Embryonic facial prominence (tissue), 1 donor: ENCODE measurements at regions not wholly inside any gene's neighbourhood (a gene's known extent, or its start where the extent isn't known, plus 50 kb on each side); places are given as distances from the start of the nearest gene placed in this dataset.

Experiments
- DNase-seq: peaks from one replicate; pipeline ENCODE4 v3.0.0-alpha.2; 2016; ENCODE audit errors: extremely low spot score

DNA sequence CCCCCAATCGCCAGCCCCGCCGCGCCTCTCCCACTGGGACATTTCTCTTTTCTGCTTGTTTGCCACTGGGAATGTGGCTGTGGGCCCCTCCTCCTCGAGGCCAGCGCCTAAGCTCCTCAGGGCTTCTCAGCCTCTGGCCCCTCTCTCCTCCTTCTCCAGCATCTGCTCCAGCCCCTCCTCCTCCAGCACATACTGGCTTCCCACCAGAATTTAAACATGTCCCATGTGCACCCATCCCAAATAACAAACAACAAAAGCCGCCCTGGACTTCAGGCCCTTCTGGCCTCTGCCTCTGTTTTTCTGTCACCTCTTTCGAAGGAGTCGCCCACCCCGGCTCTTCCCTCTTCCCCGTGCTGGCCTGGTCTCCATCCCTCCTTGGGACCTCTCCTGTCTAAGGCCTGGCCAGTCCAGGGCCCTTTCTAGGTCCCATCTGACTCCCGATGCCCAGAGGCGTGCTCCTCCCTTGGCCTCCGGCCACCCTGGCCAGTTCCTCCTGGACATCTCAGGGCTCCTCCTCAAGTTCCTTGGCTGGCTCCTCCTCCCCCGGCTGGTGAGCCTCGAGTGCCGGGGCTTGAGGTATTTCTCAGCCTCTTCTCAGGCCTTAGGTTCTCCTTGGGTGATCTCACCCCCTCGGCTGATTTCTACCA lies 94.6 kb upstream of the SLC6A6 start:
- no peak for DNase-seq

DNA sequence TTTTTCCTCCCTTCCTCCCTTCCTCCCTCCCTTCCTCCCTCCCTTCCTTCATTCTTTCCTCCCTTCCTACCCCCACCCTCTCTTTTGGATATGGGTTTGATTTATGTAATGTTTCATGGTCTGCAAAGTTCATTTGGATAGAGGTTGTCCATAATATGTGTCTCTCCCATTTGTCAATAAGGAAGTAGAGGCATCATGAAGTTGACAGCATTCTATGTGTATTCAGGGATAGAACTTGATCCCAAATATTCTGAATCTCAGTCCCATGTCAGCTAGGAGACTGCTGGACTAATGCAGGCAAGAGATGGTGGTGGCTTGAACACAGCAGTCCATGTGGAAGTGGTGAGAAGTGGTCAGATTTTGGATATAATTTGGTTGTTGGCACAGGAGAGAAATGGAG lies 90.7 kb upstream of the SLC6A6 start:
- DNase-seq = no peak

DNA sequence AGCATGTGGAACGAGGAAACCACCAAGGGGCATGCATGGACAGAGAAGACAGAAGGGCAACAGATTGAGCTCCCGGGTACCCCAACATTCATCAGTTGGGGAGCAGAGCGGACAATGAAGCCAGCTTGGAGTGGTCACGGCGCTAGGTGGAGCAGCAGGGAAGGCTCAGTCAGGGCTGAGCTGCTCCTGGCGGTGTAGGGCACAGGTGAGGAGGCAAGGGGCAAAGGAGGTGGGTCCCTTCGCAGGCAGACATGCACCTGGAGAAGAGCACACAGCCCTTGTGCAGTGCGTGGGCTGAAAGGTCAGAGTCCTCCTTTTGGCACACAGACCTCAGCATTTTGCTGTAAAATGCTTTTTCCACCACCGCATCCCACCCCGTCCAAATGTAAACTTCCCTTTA lies 90.0 kb upstream of the SLC6A6 start:
- DNase-seq = no peak

DNA sequence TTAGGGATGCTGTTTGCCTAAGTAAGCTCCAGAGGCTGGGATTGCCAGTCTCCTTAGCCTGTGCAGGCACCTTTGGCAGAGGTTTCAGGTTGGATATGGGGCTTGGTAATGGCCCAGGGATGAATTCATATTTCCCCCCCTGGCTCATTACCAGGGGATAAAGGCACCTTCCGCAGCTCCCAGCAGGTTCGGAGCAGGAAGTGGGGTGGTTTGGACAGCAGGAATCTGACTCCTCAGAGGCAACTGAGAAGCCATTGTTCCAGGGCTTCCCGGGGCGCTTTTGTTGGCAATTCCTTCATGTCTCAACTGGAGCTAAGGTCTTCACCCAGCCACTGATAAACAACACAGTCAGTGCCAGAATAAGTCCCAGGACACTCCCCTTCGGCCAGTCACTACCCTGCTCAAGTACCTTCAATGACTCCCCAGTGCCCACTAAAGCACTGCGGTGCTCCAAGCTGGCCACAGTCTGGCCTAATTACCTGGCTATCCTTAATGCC lies 85.3 kb upstream of the SLC6A6 start:
- no peak for DNase-seq

DNA sequence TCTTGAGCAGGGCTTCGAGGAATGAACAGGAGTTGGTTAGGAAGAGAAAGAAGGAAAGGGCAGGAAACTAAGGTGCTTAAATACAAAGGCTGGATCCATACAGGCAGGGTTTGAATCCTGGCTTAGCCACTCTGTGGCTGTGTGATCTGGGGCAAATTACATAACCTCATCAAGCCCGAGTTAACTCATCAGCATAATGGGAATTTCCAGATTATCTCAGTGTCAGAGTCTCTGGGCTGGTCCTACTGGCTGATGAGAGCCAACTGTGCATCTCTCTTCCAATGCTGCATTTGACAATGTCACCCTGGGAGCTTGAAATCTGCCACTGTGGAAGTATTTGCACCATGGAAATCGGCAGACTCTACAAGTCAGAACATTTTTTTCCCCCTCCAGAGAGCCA lies 83.8 kb upstream of the SLC6A6 start:
- DNase-seq = no peak

DNA sequence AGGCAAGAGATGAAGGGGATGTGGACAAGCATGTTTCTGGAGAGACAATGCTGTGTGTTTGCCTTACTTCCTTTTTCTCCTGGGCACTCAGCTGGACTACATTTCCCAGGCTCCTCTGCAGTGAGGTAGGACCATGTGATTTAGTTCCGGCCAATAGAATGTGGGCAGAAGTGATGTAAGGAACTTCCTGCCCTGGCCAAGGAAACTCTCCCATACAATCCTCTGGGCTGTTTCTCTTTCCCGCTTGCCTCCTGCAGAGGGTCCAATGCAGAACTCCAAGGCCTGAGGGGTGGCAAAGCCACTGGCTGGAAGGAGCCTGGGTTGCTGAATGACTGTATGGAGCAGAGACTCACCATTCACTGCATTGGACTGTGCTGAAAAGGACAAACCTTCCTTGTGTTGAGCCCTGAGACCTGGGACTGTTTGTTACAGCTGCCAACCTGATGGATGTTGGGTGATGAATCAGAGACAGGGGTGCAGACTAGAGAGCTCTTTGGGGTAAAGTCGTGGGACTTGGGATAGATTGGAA lies 82.7 kb upstream of the SLC6A6 start:
- DNase-seq = no peak

DNA sequence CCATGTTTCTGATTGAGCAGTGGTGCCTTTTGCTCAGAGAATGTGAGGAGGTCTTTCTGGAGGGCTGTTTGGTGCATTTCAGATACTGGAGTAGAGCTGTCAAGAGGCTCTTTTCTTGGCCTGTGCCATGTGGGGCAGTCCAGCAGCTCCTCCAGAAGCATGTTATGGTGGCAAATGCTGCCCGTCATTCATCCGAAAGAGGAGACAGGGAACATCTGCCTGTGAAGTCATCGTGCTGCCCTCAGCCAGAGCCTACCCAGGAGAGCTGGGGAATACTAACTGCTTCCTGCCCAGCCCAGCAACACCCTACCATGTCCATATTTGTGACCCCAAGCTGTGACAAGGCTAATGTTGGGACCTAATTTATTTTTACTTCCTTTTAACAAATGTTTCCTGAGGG lies 82.2 kb upstream of the SLC6A6 start:
- DNase-seq = no peak

DNA sequence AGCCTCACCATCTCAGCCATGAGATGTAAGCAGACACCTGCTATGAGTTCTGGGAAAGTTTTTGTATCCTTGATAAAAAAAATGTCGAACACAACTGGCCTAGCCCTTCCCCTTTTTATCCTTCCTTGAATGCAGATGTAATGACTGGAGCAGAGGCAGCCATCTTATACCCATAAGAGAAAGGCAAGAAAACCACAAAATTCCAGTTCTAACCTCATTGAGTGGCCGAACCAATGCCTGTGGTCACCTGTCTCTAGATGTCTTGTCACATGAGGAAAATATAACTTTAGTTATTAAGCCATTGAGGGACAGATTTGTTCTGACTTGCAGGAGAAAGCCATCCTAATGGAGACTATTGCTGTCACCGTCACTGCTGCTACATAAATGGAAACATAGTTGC lies 80.4 kb upstream of the SLC6A6 start:
- no peak for DNase-seq

DNA sequence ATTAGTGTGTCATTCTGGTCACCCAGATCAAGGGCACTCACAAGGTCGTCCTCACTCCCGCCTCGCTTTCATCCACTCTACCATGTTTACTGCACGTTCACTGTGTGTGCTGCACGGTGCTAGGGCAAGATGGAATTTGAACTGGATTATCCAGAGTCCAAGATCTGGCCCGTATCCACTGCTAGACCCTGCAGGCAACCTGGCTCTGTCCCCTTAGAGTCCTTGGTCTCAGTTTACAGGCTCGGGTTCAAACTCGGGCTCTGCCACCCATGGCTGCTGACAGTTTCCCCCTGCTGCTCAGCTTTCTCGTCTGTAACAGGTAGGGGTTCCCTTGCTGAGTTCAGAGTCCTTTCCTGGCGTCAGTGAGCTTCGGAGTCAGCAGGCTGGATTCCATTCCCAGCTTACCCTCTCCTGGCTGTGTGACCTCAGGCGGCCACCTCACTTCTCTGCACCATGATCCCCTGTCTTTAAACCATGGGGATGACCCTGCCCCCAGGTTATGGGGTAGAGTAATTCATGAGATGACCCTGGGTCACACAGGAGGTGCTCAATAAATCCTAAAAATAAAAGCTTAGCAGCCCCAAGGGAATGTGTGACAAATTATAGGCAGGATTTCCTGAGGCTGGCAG lies 79.6 kb upstream of the SLC6A6 start:
- DNase-seq = no peak

DNA sequence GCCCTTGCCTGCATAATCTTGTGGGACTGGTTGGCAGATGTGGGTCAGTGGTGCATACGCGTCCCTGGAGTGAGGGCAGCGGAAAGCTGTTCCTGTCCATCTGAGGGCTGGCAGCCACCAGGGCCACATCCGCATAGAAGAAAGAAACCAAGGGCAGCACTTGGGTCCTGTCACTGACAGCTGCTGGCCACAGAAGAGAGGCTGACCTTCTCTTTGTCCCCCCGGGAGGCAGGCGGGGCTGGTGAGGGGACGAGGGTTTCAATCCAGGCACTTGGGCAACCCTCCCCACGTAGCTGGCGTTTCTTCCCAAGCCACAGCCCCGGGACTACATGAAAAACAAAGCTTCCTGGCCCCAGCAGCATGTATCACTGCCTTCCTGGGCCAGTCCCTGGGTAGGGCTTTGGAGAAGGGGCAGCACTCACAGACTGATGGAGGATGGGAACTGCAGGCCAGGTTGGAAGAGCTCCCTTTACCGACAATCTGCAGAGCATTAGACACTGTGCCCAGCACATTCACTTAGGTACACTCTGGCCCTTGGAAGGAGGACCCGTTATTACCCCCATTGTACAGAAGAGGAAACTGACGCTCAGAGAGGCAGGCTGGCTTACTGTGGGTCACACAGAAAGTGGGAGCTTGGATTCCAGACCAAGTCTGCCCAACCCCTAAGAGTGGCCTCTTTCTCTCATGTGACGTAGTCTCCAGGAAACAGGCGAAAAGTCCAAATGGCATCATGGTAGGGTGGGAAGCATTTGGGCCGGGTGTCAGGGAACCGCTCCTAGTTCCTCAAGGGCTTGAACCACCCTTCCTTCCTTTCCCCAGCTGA lies 78.8 kb upstream of the SLC6A6 start:
- DNase-seq = no peak

DNA sequence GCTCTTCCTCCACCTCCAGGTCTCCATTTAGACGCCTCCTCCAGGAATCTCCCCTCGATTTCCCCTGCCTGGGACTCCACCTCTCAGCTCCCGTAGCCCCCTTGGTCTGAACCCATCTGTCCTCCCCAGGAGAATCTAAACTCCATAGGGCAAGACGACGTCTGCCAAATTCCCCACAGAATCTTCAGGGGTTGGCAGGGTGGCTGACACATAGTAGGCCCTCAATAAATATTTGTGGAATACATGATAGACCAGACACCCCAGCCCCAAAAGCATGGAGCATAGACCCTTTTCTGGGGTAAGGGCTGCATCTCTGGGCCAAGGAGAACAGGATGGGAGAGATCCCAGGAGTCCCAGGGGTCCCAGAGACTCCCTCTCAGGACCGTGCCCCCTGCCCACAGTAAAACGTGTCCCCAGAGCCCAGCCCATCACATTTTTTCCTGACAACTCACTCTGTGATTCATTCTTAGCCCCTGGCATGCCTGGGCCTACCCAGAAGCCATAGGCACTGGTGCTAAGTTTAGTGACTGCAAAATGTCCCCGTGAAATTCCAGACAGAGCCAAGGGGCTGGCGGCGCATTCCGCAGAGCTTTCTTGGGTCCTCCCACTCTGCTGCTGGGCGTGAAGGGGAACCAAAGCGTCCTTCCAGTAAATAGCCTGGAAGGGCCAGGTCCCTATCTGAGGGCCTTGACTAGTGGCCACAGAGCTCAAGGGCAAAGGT lies 78.0 kb upstream of the SLC6A6 start:
- no peak for DNase-seq

DNA sequence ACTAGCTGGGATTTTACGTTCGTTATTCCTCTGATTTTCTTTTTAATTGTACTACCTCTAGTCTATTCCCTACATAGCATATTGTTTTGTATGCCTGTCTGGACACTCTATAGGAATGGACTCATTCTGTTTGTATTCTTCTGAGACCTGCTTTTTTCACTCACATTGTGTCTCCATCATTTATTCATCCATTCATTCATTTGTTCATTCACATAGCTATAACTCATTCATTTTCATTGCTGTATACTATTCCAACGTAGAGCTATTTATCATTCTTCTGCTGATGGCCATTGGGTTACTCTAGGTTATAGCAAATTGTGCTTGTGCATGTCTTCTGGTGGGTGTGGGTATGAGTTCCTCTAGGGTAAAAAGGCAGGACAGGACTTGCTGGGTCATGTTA lies 74.0 kb upstream of the SLC6A6 start:
- DNase-seq = no peak

DNA sequence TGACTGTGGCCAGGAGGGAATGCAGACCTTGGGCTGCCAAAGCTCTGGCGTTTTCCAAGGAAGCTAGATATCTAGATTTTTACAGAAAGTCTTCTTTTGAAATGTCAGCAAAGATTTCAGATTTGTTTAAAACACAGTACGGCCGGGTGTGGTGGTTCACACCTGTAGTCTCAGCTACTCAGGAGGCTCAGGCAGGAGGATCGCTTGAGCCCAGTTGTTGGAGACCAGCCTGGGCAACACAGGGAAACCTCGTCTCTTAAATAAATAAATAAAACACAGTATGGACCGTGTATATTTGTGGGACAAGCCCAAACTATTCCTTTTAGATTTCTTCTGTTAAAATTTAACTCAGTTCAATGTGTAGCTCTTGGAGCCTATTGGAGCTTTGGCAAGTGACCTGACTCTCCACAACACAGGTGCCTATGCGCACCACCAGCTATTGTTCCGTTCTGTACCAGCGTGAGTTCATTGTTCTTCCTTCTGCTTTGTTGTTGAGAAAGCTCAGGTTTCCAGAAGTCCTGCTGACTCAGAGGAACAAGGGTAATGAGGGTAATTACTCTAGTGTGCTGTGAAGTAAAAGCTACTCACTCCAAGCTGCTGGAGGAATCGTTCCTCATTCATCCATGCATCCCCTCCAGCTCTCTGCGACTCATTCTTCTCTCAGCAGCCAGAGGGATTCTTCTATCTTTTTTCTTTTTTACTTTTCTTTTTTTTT lies 73.1 kb upstream of the SLC6A6 start:
- no peak for DNase-seq

DNA sequence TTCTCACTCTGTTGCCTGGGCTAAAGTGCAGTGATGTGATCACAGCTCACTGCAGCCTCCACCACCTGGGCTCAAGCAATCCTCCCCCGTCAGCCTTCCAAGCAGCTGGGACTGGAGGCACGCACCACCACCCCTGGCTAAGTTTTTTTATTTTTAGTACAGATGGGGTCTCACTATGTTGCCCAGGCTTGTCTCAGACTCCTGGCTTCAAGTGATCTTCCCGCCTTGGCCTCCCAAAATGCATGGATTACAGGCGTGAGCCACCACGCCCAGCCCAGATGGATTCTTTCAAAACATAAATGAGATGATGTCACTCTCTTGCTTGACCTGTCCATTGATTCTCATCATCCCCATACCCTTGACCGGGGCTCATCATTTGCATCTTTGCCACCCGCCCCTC lies 72.6 kb upstream of the SLC6A6 start:
- DNase-seq = no peak

DNA sequence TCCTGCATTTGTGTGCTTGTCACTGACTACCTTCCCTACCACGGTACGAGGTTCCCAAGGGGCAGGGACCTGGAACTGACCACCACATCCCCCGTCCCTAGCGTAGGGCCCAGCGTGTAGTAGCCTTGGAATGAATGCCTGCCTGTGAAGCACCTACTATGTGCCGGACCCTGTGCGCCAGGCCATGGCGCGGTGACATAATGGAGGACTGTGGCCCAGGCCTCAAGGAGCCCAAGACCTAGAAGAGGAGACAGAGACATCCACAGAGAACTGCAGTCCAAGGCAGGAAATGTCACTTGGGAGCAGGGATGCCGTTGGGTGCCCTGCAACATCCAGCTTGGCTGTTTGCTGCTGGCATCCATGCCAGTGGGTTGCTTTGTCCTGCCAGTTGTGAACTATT lies 71.9 kb upstream of the SLC6A6 start:
- no peak for DNase-seq

DNA sequence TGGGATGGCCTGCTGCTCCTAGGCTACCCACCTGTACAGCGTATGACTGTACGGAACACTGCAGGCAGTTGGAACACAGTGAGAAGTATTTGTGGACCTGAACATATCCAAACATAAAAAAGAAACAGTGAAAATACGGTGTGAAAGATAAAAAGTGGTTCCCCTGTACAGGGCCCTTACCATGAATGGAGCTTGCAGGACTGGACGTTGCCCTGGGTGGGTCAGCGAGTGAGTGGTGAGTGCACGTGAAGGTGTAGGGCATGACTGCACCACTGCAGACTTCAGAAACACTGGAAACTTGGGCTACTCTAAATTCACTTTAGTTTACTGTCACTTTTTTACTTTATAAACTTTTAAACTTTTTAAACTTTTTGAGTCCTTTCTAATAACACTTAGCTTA lies 71.2 kb upstream of the SLC6A6 start:
- DNase-seq = no peak

DNA sequence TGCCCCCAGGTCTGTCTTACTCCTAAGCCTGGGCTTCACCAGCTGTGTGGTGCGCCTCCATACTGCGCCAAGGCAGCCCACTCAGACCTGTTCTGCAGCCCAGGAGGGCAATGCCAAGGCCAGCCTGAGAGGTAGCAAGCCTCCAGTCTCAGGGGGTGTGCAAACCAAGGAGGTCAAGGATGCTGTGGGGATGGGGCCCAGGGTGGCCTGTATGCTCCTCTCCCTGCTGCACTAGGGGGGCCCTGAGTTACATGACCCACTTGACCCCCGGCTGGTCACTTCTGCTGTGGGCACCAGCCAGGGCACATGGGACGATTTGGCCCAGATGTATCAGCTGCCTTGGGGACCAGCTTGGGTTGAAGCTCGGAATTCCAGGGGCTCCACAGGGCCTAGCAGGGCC lies 70.0 kb upstream of the SLC6A6 start:
- no peak for DNase-seq

DNA sequence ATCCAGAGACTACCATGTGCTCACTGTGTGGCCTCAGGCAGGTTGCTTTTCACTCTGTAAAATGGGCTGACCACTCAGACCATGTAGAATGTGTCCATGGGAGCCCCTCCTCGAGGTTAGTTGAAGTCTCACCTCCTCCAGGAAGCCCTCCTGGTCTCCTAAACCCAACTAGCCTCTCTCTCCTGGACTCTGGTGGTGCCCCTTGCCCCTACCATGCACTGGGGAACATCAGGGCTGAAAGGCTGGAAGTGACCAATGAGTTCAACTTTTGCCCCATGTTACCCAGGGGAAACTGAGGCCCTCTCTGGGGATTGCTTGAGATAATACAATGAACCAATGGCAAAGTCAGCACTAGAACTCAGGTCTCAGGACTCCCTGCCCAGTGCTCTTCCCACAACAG lies 69.2 kb upstream of the SLC6A6 start:
- no peak for DNase-seq

DNA sequence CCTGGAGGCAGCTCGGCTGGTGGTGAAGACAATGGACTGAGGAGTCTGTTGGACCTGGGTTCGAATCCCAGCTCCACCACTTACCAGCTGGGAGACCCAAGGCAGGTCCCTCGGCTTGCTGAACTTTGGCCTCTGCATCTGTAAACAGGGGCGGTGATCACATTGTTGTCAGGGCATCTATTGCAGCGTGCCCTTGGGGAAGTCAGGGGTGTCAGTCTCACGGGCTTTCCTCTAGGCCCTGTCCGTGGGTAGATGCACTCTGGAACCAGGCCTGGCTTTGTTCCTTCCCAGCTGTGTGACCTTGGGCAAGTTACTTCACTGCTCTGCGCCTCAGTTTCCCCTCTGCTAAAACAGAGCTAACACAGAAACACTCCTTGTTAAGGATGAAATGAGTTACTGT lies 68.8 kb upstream of the SLC6A6 start:
- no peak for DNase-seq

DNA sequence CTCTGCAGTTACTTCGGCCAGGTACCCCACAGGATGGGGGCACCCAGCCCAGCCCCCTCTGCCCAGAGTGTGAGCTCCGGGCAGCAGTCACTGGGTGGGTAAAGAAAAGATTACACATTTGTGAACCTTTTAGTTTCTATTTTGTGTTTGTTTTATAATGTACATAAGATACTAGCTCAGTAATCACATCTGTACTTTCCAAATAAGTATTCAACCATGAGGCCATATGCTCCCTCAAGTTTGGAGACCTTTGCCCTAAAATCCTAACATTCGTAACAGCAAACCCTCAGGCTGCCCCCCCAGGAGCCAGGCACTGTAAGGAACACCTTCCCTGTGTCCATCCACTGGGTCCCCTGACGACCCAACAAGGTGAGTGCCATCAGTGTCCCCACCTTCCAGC lies 68.3 kb upstream of the SLC6A6 start:
- no peak for DNase-seq

DNA sequence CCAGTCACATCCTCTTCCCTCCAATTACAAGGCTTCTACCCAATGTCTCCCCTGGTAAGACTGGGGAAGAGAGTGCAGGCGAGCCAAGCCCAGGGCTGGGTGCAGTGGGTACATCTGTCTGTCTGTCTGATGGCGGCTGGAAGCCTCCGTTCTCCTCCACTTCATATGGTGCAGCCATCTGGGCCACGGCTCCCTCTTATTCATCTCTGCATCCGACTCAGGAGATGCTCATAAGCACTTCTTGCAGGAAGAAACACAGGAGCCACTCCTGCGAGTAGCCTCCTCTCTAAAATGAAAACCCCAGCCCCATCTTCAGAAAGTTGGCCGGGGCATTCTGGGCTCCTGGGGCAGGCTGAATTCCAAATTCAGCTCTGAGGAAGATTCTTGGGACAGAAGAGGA lies 67.5 kb upstream of the SLC6A6 start:
- no peak for DNase-seq
